ENCODE measurements at regions not wholly inside any gene's neighbourhood (a gene's known extent, or its start where the extent isn't known, plus 50 kb on each side); places are given as distances from the start of the nearest gene placed in this dataset.
"Not testable (repeated sequence)": the region's sequence is repeated elsewhere in the genome, so short reads cannot be mapped to it uniquely, and the experiment has no call there.

- TF ChIP-seq, protein P1, sequence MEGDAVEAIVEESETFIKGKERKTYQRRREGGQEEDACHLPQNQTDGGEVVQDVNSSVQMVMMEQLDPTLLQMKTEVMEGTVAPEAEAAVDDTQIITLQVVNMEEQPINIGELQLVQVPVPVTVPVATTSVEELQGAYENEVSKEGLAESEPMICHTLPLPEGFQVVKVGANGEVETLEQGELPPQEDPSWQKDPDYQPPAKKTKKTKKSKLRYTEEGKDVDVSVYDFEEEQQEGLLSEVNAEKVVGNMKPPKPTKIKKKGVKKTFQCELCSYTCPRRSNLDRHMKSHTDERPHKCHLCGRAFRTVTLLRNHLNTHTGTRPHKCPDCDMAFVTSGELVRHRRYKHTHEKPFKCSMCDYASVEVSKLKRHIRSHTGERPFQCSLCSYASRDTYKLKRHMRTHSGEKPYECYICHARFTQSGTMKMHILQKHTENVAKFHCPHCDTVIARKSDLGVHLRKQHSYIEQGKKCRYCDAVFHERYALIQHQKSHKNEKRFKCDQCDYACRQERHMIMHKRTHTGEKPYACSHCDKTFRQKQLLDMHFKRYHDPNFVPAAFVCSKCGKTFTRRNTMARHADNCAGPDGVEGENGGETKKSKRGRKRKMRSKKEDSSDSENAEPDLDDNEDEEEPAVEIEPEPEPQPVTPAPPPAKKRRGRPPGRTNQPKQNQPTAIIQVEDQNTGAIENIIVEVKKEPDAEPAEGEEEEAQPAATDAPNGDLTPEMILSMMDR (IDR thresholded peaks at IDR 0.05) = peak; percentile 87
Observed at GRCh38 chr5:87780831-87781760, 368.4 kb upstream of the CCNH start.

DNA sequence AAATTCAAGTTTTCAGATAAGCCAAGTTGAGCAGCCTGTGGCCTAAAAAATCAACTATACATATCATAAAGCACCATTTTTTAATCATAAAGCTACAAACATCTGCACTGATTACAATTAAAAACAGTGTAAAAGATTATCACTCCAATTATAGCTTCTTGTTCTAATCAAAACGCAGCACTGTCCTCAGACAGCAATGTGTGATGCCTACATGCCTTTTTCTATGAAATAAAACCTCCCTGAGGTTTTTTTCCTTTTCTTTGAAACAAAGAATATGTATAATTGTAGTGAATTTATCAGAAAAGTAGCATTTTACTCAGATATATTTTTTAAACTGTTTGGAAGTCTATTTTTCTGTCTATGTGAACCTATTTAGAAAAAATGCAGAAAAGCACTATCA lies 366.1 kb upstream of the CCNH start:
- H3K27ac ChIP-seq = no peak overlapping the region

More at GRCh38 chr5:87780831-87781760, 368.4 kb upstream of the CCNH start:
- DNase-seq (ENCODE audit: low spot score) (peak; percentile 19), ATAC-seq (ENCODE audit: insufficient number of reproducible peaks, low FRiP score, low read depth) (peak; percentile 96)
- H3K9me3 ChIP-seq = no peaks in the 10 kb centered on the region
- no peak overlapping the region for H3K4me3 ChIP-seq
- no peaks in the 10 kb centered on the region for H3K4me1 ChIP-seq (ENCODE audit: control insufficient read depth in 1 of 2, low read depth in 2 of 2)
- H3K27ac ChIP-seq = no peak overlapping the region
- no peaks in the 10 kb centered on the region for H3K27me3 ChIP-seq (replicated peaks; ENCODE audit: insufficient read depth)
- H3K36me3 ChIP-seq = no peaks in the 10 kb centered on the region

DNA sequence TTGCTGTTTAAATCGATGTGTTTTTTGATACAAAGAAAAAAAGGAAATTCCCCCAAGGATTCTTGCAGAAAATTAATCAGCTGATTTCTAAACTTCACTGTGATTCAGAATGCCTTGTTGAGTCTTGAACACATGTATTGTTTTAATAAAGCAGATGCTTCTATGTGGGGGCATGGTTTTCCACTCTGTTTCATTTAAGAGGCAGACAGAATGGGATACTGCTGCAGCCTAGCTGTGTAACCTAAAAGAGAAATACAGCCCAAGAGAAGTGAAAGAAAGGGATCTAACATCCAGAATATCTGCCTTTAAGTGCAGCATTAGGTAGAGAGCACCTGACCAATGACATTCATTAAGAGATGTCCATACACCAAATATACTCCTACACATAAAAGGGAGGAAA lies 365.1 kb upstream of the CCNH start:
- no peaks in the 10 kb centered on the region for H3K27me3 ChIP-seq (replicated peaks; ENCODE audit: insufficient read depth)
- DNase-seq (ENCODE audit: low spot score) (no peak), ATAC-seq (ENCODE audit: insufficient number of reproducible peaks, low FRiP score, low read depth) (no peak)
- H3K36me3 ChIP-seq = no peaks in the 10 kb centered on the region
- H3K4me3 ChIP-seq = no peak overlapping the region
- no peaks in the 10 kb centered on the region for H3K9me3 ChIP-seq
- H3K27ac ChIP-seq = no peak overlapping the region
- H3K4me1 ChIP-seq (ENCODE audit: control insufficient read depth in 1 of 2, low read depth in 2 of 2) = no peaks in the 10 kb centered on the region
- TF ChIP-seq, protein P1 (IDR thresholded peaks at IDR 0.05) = no peak

More for the DNA sequence above, 366.1 kb upstream of the CCNH start:
- H3K4me3 ChIP-seq = no peak overlapping the region
- H3K9me3 ChIP-seq = no peaks in the 10 kb centered on the region
- no peaks in the 10 kb centered on the region for H3K36me3 ChIP-seq
- H3K4me1 ChIP-seq (ENCODE audit: control insufficient read depth in 1 of 2, low read depth in 2 of 2) = no peaks in the 10 kb centered on the region
- no peaks in the 10 kb centered on the region for H3K27me3 ChIP-seq (replicated peaks; ENCODE audit: insufficient read depth)
- DNase-seq (ENCODE audit: low spot score) (no peak), ATAC-seq (ENCODE audit: insufficient number of reproducible peaks, low FRiP score, low read depth) (no peak)
- TF ChIP-seq, protein P1 (IDR thresholded peaks at IDR 0.05) = no peak

DNA sequence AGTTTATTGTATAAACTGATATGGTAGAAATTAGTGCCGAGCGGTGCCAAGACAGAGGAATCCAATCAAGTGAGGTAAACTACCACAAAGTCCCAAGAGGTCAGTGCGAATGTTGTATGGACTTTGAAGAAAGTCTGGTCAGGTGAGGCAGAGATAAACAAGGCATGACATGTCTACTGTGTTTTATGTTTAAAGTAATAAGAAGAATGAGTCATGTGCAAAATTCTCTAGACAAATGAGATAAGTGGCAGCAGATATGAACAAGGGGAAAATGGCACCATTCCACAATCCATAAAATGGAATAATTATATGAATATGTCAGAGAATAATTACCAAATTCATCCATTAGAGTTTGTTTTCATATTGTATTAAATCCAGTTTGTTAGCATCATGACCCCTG lies 364.1 kb upstream of the CCNH start:
- H3K9me3 ChIP-seq = no peaks in the 10 kb centered on the region
- DNase-seq (ENCODE audit: low spot score) = no peak
- no peak overlapping the region for H3K27ac ChIP-seq
- H3K36me3 ChIP-seq = no peaks in the 10 kb centered on the region
- no peak overlapping the region for H3K4me3 ChIP-seq
- H3K27me3 ChIP-seq (replicated peaks; ENCODE audit: insufficient read depth) = no peaks in the 10 kb centered on the region
- ATAC-seq (ENCODE audit: insufficient number of reproducible peaks, low FRiP score, low read depth) = no peak
- TF ChIP-seq, protein P1 (IDR thresholded peaks at IDR 0.05) = no peak
- no peaks in the 10 kb centered on the region for H3K4me1 ChIP-seq (ENCODE audit: control insufficient read depth in 1 of 2, low read depth in 2 of 2)

GRCh38 chr5:87776302-87776701 lies 363.6 kb upstream of the CCNH start:
- H3K4me3 ChIP-seq; DNase-seq (ENCODE audit: low spot score); H3K27ac ChIP-seq; H3K36me3 ChIP-seq; H3K9me3 ChIP-seq; ATAC-seq (ENCODE audit: insufficient number of reproducible peaks, low FRiP score, low read depth); H3K4me1 ChIP-seq (ENCODE audit: control insufficient read depth in 1 of 2, low read depth in 2 of 2); H3K27me3 ChIP-seq (replicated peaks; ENCODE audit: insufficient read depth): not testable (repeated sequence)

All from thoracic aorta (tissue), 2 donors.